Endothelial cell of umbilical vein (primary cell): ENCODE measurements at regions not wholly inside any gene's neighbourhood (a gene's known extent, or its start where the extent isn't known, plus 50 kb on each side); places are given as distances from the start of the nearest gene placed in this dataset.

Experiments
- BruUV-seq: library from RNA; stranded (reverse); fragments of 400-500 nt; replicated peaks from 2 replicates; lab custom pipeline; 2021; lab: Mats Ljungman, UMichigan
- CTCF ChIA-PET: fragments of 300-600, 350-600 bp; sonication (Branson Sonifier 250); formaldehyde crosslinking; loops from one replicate; lab custom pipeline; 2021; ENCODE audit warnings: antibody characterized with exemption, inconsistent platforms; lab: Charles Lee
- POLR2A ChIA-PET: fragments of 300-600, 350-600 bp; sonication (Branson Sonifier 250); formaldehyde crosslinking; loops from one replicate; lab custom pipeline; 2021; ENCODE audit warnings: antibody characterized with exemption, inconsistent platforms; lab: Charles Lee
- DNase-seq: peaks from one replicate; pipeline ENCODE4 v3.0.0-alpha.2; 2011; ENCODE audit warnings: low read depth, low spot score
- FAIRE-seq: peaks from 2 replicates; lab custom pipeline; 2011; peaks lifted over from hg19 to GRCh38; lab: Jason Lieb, UNC
- H2AFZ ChIP-seq: 2 replicates; pipeline ENCODE4 v1.6.0; 2012; ENCODE audit warnings: low read depth, low read length, control low read depth, inconsistent platforms
- H3K27ac ChIP-seq: 2 replicates; pipeline ENCODE4 v1.5.1; 2011; ENCODE audit warnings: low read depth, mild to moderate bottlenecking, control low read depth, low read length, moderate library complexity; ENCODE audit not compliant: insufficient read depth
- H3K27me3 ChIP-seq, 2 experiments: 2 replicates each; pipeline versions ENCODE4 v1.6.0 to v1.6.1; 2011; ENCODE audit warnings: low read length in 2 of 2, mixed read lengths in 1 of 2; ENCODE audit not compliant: control insufficient read depth in 2 of 2, insufficient read depth in 2 of 2
- H3K36me3 ChIP-seq, 2 experiments: 2 replicates in 1 of 2; 3 replicates in 1 of 2; pipeline ENCODE4 v1.5.1; 2011; ENCODE audit warnings: low read length in 2 of 2, mild to moderate bottlenecking in 1 of 2, moderate library complexity in 1 of 2; ENCODE audit not compliant: control insufficient read depth in 2 of 2, insufficient read depth in 2 of 2; ENCODE audit errors: extremely low read depth in 1 of 2
- H3K4me1 ChIP-seq: 3 replicates; pipeline ENCODE4 v1.5.1; 2011; ENCODE audit warnings: mild to moderate bottlenecking, low read length; ENCODE audit not compliant: control insufficient read depth, insufficient read depth; ENCODE audit errors: extremely low read depth
- H3K4me2 ChIP-seq: 2 replicates; pipeline ENCODE4 v1.6.1; 2011; ENCODE audit warnings: low read length, control low read depth, mixed read lengths; ENCODE audit not compliant: insufficient read depth
- H3K4me3 ChIP-seq, 3 experiments: fragments of 200-600 bp in 1 of 3; sonication (generic), shearing (Covaris generic) in 1 of 3; replicated peaks in 1 of 3; 2 replicates each; pipeline ENCODE4 v1.5.1; 2011 to 2016; ENCODE audit warnings: control low read depth in 3 of 3, low read length in 3 of 3, mild to moderate bottlenecking in 2 of 3, inconsistent platforms in 1 of 3, low read depth in 1 of 3, moderate library complexity in 1 of 3; ENCODE audit not compliant: insufficient read depth in 1 of 3
- H3K79me2 ChIP-seq: 2 replicates; pipeline ENCODE4 v1.6.0; 2012; ENCODE audit warnings: low read length, inconsistent platforms; ENCODE audit not compliant: control insufficient read depth, insufficient read depth
- H3K9ac ChIP-seq: replicated peaks from 2 replicates; pipeline ENCODE3; 2011; ENCODE audit warnings: low read length, control low read depth; ENCODE audit not compliant: insufficient read depth; ENCODE audit errors: extremely low read depth
- H3K9me1 ChIP-seq: replicated peaks from 3 replicates; pipeline ENCODE4 v1.6.0; 2011; ENCODE audit warnings: mild to moderate bottlenecking, low read length; ENCODE audit not compliant: control insufficient read depth, insufficient read depth; ENCODE audit errors: extremely low read depth
- H3K9me3 ChIP-seq: replicated peaks from 2 replicates; pipeline ENCODE4 v1.5.1; 2012; ENCODE audit warnings: low read length, inconsistent platforms; ENCODE audit not compliant: control insufficient read depth, insufficient read depth
- H4K20me1 ChIP-seq: replicated peaks from 2 replicates; pipeline ENCODE3; 2011; ENCODE audit warnings: mild to moderate bottlenecking, low read length; ENCODE audit not compliant: control insufficient read depth, insufficient read depth; ENCODE audit errors: extremely low read depth
- EZH2 ChIP-seq: IDR thresholded peaks from 2 replicates; pipeline ENCODE4 v1.6.1; 2012; ENCODE audit warnings: borderline replicate concordance, low read depth, mild to moderate bottlenecking, moderate library complexity, low read length, inconsistent platforms; ENCODE audit not compliant: severe bottlenecking
- FOS ChIP-seq: IDR thresholded peaks from 2 replicates; pipeline ENCODE4 v1.6.1; 2011; ENCODE audit warnings: mild to moderate bottlenecking, low read length, moderate library complexity, borderline replicate concordance; ENCODE audit not compliant: insufficient read depth
- GATA2 ChIP-seq: IDR thresholded peaks from 2 replicates; pipeline ENCODE4 v1.7.0; 2011; ENCODE audit warnings: low read depth, mild to moderate bottlenecking, moderate library complexity, mixed read lengths, low read length; ENCODE audit not compliant: insufficient read length, insufficient read depth
- JUN ChIP-seq: IDR thresholded peaks from 2 replicates; pipeline ENCODE4 v1.6.1; 2011; ENCODE audit warnings: borderline replicate concordance, low read depth; ENCODE audit not compliant: insufficient read length, insufficient read depth
- MYC ChIP-seq: IDR thresholded peaks from one replicate; pipeline ENCODE4 v1.6.1; 2011; ENCODE audit warnings: mild to moderate bottlenecking, low read depth, low read length
- POLR2A ChIP-seq: IDR thresholded peaks from 2 replicates; pipeline ENCODE4 v1.6.1; 2012; ENCODE audit warnings: low read depth, mild to moderate bottlenecking, control low read depth, low read length
- POLR2AphosphoS5 ChIP-seq: IDR thresholded peaks from 2 replicates; pipeline ENCODE4 v1.6.1; 2012; ENCODE audit warnings: low read depth, mild to moderate bottlenecking, control low read depth, low read length, moderate library complexity; ENCODE audit not compliant: insufficient read depth
- dilution Hi-C: fragments of 300-500 bp; cut with MboI; formaldehyde crosslinking; loops from one replicate; pipeline ENCODE4 v1.15.0; 2019; ENCODE audit warnings: low sequenced_read_pairs; ENCODE audit not compliant: extremely low pct_ligation_motif_present
- intact Hi-C: fragments of 100-400 bp; cut with micrococcal nuclease; formaldehyde crosslinking; loops from one replicate; pipeline ENCODE4 v1.10.0; 2022
- TF ChIP-seq, protein P1 (sequence below): IDR thresholded peaks from 2 replicates; pipeline ENCODE4 v1.6.1; 2011; ENCODE audit not compliant: insufficient read depth, insufficient read length
- TF ChIP-seq, protein P2 (sequence below), 2 donors: IDR thresholded peaks; 1 replicate in 1 of 2; 2 replicates in 1 of 2; pipeline ENCODE4 v1.5.1; 2011; ENCODE audit warnings: low read length in 2 of 2, mild to moderate bottlenecking in 2 of 2, moderate library complexity in 2 of 2, control low read depth in 1 of 2, inconsistent platforms in 1 of 2, low read depth in 1 of 2; ENCODE audit not compliant: insufficient read depth in 1 of 2; ENCODE audit errors: extremely low read depth in 1 of 2

DNA sequence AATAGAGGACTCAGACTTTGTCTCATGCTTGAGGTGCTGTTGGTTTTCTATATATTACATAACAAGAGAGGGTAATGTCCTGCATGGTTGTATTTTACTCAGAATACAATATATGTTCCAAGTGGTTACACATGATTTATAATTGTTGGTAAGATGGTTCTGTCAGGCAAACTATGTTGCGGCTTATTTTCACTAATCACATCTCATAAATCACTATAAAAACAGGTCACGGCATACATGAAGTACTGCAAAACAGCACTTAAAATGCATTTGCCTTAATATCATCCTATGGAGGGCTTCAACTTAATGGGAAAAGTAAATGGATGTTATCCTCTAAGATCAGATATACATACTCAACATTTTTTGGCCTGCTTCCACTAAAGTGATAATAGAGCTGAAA, 246.0 kb upstream of the ARSJ start:
- Histone ChIP-seq H3K4me2 (no peak overlapping the region), H3K9me3 (no peaks in the 10 kb centered on the region), H3K4me1 (no peaks in the 10 kb centered on the region), H3K36me3 (no peaks in the 10 kb centered on the region), H3K27ac (no peak overlapping the region), H3K4me3 (no peak overlapping the region), H3K9ac (no peak overlapping the region), H2AFZ (no peak overlapping the region), H3K27me3 (no peaks in the 10 kb centered on the region), H4K20me1 (no peaks in the 10 kb centered on the region), H3K79me2 (no peaks in the 10 kb centered on the region), H3K9me1 (no peaks in the 10 kb centered on the region)
- no peak for FAIRE-seq
- CTCF ChIA-PET, result no interaction called here
- intact Hi-C loops, result no loop called here
- TF ChIP-seq POLR2AphosphoS5, result no peak
- POLR2A ChIA-PET, result no interaction called here
- dilution Hi-C loops, result no loop called here
- no peak for DNase-seq
- no TSS peak for BruUV-seq

DNA sequence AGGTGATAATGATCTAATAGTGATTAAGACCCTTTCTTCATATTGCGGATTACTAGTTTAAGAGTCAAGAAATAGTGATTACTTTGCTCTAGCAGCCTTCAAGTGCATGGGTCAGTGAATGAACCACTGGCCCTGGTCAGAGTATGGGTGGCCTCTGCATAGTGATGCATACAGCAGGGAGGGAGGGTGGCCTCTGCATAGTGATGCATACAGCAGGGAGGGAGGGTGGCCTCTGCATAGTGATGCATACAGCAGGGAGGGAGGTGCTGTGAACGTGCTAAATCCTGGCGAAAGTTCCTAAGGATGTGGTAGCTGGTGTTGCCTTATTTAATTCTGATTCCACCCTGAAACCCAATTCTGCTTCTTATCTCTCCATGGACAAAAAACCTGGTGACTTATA, 246.7 kb upstream of the ARSJ start:
- no peaks in the 10 kb centered on the region for H3K4me1 ChIP-seq
- H3K36me3 ChIP-seq, result no peaks in the 10 kb centered on the region
- no peak overlapping the region for H3K4me3 ChIP-seq
- dilution Hi-C loops (no loop called here), intact Hi-C loops (no loop called here)
- no peak overlapping the region for H3K27ac ChIP-seq
- H3K9me3 ChIP-seq, result no peaks in the 10 kb centered on the region
- H3K4me2 ChIP-seq, result no peak overlapping the region
- H3K9ac ChIP-seq, result no peak overlapping the region
- no peak for DNase-seq
- no peaks in the 10 kb centered on the region for H3K27me3 ChIP-seq
- ChIA-PET CTCF (no interaction called here), POLR2A (no interaction called here)
- H2AFZ ChIP-seq, result no peak overlapping the region
- no peak for FAIRE-seq
- H4K20me1 ChIP-seq, result no peaks in the 10 kb centered on the region
- no peaks in the 10 kb centered on the region for H3K79me2 ChIP-seq
- TF ChIP-seq, protein P1, sequence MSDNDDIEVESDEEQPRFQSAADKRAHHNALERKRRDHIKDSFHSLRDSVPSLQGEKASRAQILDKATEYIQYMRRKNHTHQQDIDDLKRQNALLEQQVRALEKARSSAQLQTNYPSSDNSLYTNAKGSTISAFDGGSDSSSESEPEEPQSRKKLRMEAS, result no peak
- no peak for TF ChIP-seq GATA2
- no peak for TF ChIP-seq POLR2AphosphoS5
- TF ChIP-seq FOS, result no peak
- TF ChIP-seq, protein P2, sequence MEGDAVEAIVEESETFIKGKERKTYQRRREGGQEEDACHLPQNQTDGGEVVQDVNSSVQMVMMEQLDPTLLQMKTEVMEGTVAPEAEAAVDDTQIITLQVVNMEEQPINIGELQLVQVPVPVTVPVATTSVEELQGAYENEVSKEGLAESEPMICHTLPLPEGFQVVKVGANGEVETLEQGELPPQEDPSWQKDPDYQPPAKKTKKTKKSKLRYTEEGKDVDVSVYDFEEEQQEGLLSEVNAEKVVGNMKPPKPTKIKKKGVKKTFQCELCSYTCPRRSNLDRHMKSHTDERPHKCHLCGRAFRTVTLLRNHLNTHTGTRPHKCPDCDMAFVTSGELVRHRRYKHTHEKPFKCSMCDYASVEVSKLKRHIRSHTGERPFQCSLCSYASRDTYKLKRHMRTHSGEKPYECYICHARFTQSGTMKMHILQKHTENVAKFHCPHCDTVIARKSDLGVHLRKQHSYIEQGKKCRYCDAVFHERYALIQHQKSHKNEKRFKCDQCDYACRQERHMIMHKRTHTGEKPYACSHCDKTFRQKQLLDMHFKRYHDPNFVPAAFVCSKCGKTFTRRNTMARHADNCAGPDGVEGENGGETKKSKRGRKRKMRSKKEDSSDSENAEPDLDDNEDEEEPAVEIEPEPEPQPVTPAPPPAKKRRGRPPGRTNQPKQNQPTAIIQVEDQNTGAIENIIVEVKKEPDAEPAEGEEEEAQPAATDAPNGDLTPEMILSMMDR (IDR thresholded peaks at IDR 0.05; ENCODE audit: extremely low read depth in 1 of 2, insufficient read depth in 1 of 2, low read depth in 1 of 2, low read length in 2 of 2), result no peak
- no peak for TF ChIP-seq EZH2
- no peak for TF ChIP-seq POLR2A
- TF ChIP-seq JUN, result no peak
- no peak for TF ChIP-seq MYC
- no TSS peak for BruUV-seq
- no peaks in the 10 kb centered on the region for H3K9me1 ChIP-seq
